Islet of Langerhans (tissue), 1 donor: ENCODE measurements at regions not wholly inside any gene's neighbourhood (a gene's known extent, or its start where the extent isn't known, plus 50 kb on each side); places are given as distances from the start of the nearest gene placed in this dataset.

Source experiments
- FAIRE-seq: peaks from one replicate; lab custom pipeline; 2011; peaks lifted over from hg19 to GRCh38; lab: Jason Lieb, UNC

- no peak for FAIRE-seq
Measured at GRCh38 chr9:135220601-135221575, 133.4 kb downstream of the OLFM1 start.

GRCh38 chr9:135221576-135221950 is 134.1 kb downstream of the OLFM1 start:
- FAIRE-seq, result no peak

- FAIRE-seq, result no peak
Measured at GRCh38 chr9:135221951-135222631, 134.6 kb downstream of the OLFM1 start.

GRCh38 chr9:135222881-135223760 is 135.7 kb downstream of the OLFM1 start:
- FAIRE-seq, result no peak

- FAIRE-seq, result no peak
Measured at GRCh38 chr9:135223831-135224230, 136.4 kb downstream of the OLFM1 start.

DNA sequence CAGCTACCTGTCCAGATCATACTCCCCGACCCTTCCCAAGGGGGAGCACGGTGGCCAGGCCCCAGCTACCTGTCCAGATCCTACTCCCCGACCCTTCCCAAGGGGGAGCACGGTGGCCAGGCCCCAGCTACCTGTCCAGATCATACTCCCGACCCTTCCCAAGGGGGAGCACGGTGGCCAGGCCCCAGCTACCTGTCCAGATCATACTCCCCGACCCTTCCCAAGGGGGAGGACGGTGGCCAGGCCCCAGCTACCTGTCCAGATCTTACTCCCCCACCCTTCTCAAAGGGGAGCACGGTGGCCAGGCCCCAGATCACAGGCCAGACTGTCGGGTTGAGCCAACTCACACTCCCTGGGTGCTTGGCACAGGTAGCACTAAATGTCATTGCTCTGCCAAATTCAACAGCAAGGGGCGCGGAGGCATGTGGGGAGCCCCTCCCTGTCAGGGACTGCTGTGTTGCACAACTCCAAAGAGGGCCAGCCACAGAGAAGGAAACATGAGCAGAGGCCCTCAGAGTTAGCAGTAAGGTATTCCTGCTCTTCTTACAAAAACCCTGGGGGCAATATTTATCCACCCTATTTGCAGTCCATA is 136.9 kb downstream of the OLFM1 start:
- FAIRE-seq, result no peak

DNA sequence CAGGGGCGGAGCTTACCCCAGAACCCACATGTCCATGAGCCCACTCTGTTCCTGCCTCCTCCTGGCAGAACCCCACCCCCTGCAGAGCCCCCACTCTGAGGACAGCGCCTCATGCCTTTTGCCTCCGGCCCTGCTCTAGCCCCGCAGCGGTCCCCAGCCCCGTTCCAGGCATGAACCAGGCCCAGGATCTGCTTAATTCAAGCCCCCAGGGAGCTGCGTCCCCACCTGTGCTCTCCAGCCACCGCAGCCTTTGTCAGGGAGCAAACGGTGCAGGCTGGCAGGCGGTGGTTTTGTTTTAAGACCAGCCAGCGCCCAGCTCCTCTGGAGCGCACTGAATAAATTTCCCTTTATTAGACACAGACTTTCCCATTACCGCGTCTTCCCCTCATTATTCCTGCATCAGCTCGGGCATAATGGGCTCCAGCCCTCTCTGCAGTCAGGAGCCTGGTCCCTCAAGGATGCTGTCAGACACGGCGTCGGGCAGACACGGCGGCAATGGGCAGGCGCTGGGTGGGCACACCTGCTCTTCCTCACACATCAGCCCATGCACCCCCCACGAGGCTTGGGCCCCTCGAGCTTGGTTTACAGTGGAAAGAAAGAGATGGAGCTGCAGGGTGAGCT is 137.6 kb downstream of the OLFM1 start:
- FAIRE-seq, result no peak

DNA sequence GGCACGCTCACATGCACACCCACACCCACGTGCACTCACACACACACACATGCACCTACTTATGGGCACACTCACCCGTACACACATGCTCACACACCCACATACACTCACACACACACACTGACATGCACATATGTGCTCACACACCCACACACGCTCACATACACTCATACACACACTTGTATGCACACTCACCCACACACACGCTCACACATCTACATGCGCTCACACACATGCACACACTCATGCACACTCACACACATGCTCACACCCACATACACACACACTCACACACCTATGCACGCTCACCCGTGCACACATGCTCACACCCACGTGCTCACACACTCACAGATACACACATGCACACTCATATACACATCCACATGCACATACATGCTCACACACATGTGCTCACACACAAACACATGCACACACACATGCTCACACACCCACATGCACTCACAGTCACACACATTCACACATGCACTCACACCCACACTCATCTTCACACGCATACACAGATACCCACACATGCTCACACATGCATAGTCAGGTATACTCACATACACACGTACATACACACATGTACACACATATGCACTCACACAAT is 138.3 kb downstream of the OLFM1 start:
- no peak for FAIRE-seq

DNA sequence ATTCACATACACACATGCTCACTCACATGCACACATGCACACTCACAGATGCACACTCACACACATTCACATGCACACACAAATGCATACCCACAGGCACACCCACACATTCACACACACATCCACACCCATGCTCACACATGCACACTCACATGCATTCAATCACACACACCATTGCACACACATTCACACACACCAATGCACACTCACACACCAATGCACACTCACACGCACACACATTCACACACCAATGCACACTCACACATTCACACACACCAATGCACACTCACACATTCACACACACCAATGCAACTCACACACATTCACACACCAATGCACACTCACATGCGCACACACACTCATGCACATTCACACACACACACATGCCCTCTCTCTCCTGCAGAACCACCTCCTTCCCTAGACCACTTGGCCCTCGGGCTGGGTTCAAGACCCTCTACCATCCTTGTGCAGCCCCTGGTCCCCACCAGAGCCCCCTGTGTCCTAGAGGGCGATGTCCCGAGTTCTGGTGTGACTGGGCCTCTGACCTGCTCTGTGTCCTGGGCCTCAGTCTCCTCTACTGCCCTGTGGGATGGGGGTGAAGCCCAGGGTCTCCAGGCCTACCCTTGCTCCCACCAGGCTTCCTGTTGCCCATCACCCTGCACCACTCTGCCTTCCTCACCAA is 139.0 kb downstream of the OLFM1 start:
- no peak for FAIRE-seq

DNA sequence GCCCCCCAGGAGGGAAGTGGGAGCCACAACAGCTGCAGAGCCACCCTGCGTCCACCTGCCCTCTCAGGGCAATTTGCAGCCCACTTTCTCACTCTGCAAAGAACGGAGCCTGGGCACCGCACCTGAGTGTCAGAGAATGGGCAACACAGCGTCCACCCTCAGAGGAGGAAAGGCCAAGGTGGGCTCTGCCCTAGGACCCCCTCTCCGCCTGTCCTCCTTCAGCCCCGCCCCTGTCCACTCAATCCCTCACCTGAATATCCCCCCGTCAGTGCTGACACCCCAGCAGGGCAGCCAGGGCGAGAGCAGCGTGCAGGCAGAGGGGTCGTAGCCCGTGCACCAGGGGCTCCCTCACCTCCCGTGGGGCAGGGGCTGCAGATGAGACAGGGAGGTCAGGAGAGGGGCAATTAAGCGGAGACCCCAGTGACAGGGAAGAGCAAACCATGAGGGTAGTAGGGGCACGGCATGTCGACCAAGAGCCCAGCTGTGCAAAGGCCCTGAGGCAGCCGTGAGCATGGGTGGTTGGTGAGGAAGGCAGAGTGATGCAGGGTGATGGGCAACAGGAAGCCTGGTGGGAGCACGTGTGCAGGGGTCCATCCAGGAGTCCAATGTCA is 140.3 kb downstream of the OLFM1 start:
- no peak for FAIRE-seq

DNA sequence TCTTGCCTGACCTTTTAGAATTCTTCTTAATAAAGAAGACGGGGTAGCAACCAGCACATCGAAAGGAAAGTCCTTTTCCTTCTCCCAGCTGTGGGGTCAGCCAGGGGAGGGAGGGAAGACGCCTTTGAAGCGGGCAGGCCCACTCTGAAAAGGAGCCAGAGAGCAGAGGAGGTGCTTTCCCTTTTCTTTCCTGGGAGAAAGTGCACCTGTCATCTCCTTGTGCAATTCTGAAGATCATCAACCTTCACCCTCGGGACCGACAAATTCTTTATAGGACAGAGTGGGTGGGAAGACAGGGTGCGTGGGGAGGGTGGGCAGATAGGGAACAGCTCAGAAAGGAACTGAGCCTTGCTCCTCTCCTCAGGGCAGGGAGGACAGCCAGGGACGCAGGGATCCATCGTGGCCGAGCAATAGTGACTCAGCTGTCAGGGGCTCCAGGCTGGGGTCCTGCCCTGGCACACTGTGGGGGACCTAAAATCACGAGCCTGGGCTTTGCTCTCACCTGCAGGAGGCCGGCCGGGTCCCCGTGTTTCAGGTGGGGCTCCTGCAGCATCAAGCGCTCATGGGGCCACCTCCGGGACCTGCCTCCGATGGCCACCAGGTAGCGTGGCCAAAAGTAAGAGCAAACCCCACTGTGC is 141.0 kb downstream of the OLFM1 start:
- no peak for FAIRE-seq

DNA sequence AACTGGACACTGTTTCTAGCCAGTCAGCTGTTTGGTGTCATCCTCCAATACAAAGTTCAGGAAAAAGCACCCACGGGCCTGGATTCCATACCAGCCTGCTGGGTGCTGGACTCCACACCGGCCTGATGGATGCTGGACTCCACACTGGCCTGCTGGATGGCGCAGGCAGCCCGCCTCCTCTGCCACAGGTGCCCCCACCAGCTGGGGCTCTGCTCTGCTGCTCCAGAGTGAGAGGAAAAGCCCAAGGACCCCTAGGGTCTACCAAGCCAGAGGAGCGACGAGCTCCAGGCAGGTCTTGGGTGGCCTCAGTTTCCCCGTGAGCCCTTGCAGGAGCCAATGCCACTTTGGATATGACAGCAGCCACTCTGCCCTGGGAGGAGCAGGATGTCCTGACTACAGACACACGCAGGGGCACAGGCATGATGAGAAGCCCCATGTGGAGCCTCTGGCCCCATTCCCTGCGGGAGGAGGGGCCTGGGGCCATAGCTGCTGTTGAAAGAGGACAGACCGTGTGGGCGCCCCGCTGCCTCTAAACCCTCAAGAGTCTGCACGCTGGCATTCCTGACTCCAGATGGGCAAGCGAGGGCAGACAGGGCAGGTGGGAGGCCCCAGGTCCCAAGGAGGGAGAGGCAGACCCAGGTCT is 141.6 kb downstream of the OLFM1 start:
- FAIRE-seq, result no peak

GRCh38 chr9:135229701-135230385 is 142.4 kb downstream of the OLFM1 start:
- no peak for FAIRE-seq

DNA sequence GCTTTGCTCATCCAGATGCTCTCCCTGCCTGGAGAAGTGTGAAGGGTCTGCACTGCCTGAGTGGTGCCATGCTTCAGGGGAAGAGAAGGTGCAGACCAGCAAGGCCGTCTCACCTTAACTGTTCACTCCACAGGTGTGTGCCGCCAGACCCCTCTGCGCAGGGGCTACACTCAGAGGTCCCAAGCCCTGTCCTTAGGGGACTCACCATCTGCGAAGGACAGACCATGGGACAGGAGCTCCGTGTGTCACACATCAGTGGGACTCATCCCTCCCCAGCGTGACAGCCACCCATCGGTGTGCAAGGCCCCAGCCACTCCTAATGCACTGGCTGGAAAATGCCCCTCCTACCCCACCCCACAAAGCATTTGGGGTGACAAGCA is 142.9 kb downstream of the OLFM1 start:
- no peak for FAIRE-seq

GRCh38 chr9:135230817-135231520 is 143.5 kb downstream of the OLFM1 start:
- no peak for FAIRE-seq

DNA sequence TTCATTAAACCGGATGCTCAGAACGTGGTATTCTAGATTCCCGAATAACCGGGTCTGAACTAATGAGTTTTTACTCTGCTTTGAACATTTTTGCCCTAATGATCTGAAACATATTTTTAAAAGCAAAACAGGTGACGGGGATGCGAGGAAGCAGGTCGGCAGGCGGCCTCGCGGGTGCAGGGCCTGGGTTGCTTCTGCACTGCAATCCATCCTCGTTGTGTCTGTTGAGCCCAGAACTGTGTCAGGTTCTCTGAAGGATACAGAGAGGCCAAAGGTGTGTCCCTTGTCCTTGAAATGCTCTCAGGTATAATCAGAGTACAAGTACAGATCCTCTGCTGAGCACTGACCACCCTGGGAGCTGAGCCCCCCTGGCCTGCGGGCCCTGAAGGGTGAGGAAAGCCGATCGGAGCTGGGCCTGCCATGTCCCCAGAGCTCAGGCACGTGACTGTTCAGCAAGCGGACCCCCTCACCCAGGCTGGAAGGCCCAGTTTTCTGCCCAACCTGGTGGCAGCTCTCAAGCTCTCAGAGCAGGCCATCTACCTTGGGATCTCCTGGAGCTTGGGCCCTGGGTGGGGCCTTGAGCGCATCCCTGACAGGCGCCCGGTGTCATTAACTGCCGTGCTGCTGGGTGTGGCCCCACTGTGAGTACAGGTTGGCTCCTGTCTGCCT is 151.8 kb downstream of the OLFM1 start:
- no peak for FAIRE-seq

- FAIRE-seq, result no peak
Measured at GRCh38 chr9:135239769-135240141, 152.3 kb downstream of the OLFM1 start.
